Raji (cell line): ENCODE measurements at regions not wholly inside any gene's neighbourhood (a gene's known extent, or its start where the extent isn't known, plus 50 kb on each side); places are given as distances from the start of the nearest gene placed in this dataset.
A peak's percentile ranks its signal among the peaks of the same experiment; 100 is the strongest.

Experiments used
- POLR2A ChIP-seq: IDR thresholded peaks from 2 replicates; pipeline ENCODE4 v1.6.1; 2011; ENCODE audit warnings: low read depth, low read length, control low read depth; ENCODE audit not compliant: insufficient read depth

- TF ChIP-seq POLR2A, result 0 out of 2 replicates have a peak, but pooled peaks have one; percentile 19
Measured at GRCh38 chr2:89129440-89129839, 438.0 kb downstream of the RPIA start.

- peak; percentile 78 for TF ChIP-seq POLR2A
Measured at GRCh38 chr2:89142959-89143358, 451.5 kb downstream of the RPIA start.

GRCh38 chr2:89152501-89152900 is 461.0 kb downstream of the RPIA start:
- TF ChIP-seq POLR2A, result peak; percentile 30; the same call in 1 of the 2 replicates

- TF ChIP-seq POLR2A, result peak; percentile 51; the same call in 1 of the 2 replicates
Measured at GRCh38 chr2:89177004-89177403, 485.5 kb downstream of the RPIA start.

GRCh38 chr2:89213811-89214210 is 522.3 kb downstream of the RPIA start:
- TF ChIP-seq POLR2A, result peak; percentile 39; the same call in 1 of the 2 replicates

- peak; percentile 45; the same call in 1 of the 2 replicates for TF ChIP-seq POLR2A
Measured at GRCh38 chr2:89234818-89235466, 543.5 kb downstream of the RPIA start.
